Fibroblast of lung (primary cell): ENCODE measurements at regions not wholly inside any gene's neighbourhood (a gene's known extent, or its start where the extent isn't known, plus 50 kb on each side); places are given as distances from the start of the nearest gene placed in this dataset.

Source experiments
- DNase-seq, 2 donors: peaks; one replicate each; pipeline versions ENCODE4 v3.0.0 to v3.0.0-alpha.2; 2010; ENCODE audit warnings: low read depth in 2 of 2
- H2AFZ ChIP-seq: 2 replicates; pipeline ENCODE4 v1.5.1; 2012; ENCODE audit warnings: low read length, control low read depth, inconsistent platforms
- H3K27ac ChIP-seq: 2 replicates; pipeline ENCODE4 v1.5.1; 2011; ENCODE audit warnings: low read length, control low read depth; ENCODE audit not compliant: insufficient read depth
- H3K27me3 ChIP-seq: 2 replicates; pipeline ENCODE4 v1.5.1; 2011; ENCODE audit warnings: mild to moderate bottlenecking, low read length; ENCODE audit not compliant: control insufficient read depth, insufficient read depth
- H3K36me3 ChIP-seq: 2 replicates; pipeline ENCODE4 v1.5.1; 2011; ENCODE audit warnings: low read length; ENCODE audit not compliant: control insufficient read depth, insufficient read depth
- H3K4me1 ChIP-seq: 2 replicates; pipeline ENCODE4 v1.5.1; 2011; ENCODE audit warnings: low read length; ENCODE audit not compliant: control insufficient read depth, insufficient read depth; ENCODE audit errors: extremely low read depth
- H3K4me2 ChIP-seq: 2 replicates; pipeline ENCODE4 v1.5.1; 2011; ENCODE audit warnings: low read length, control low read depth; ENCODE audit not compliant: insufficient read depth; ENCODE audit errors: extremely low read depth
- H3K4me3 ChIP-seq, 4 experiments: fragments of 200-600 bp in 1 of 4; sonication (generic) in 1 of 4; replicated peaks in 1 of 4; 2 replicates each; pipeline ENCODE4 v1.5.1; 2011 to 2016; ENCODE audit warnings: low read length in 4 of 4, low read depth in 3 of 4, mild to moderate bottlenecking in 3 of 4, control low read depth in 2 of 4, inconsistent platforms in 1 of 4, mixed read lengths in 1 of 4; ENCODE audit not compliant: insufficient read depth in 1 of 4; ENCODE audit errors: control extremely low read depth in 1 of 4
- H3K79me2 ChIP-seq: 2 replicates; pipeline ENCODE4 v1.5.1; 2012; ENCODE audit warnings: mild to moderate bottlenecking, low read length, inconsistent platforms; ENCODE audit not compliant: control insufficient read depth, insufficient read depth
- H3K9ac ChIP-seq: 2 replicates; pipeline ENCODE4 v1.5.1; 2011; ENCODE audit warnings: mild to moderate bottlenecking, low read length, control low read depth; ENCODE audit not compliant: insufficient read depth
- H3K9me3 ChIP-seq: 2 replicates; pipeline ENCODE4 v1.5.1; 2012; ENCODE audit warnings: low read depth, low read length; ENCODE audit not compliant: control insufficient read depth, insufficient read depth
- H4K20me1 ChIP-seq: 2 replicates; pipeline ENCODE4 v1.5.1; 2011; ENCODE audit warnings: low read length; ENCODE audit not compliant: control insufficient read depth, insufficient read depth; ENCODE audit errors: extremely low read depth
- EZH2 ChIP-seq: IDR thresholded peaks from 2 replicates; pipeline ENCODE4 v1.5.1; 2012; ENCODE audit warnings: low read length, control low read depth, mild to moderate bottlenecking; ENCODE audit errors: missing control alignments
- TF ChIP-seq, protein P1 (sequence below), 2 donors: IDR thresholded peaks in 1 of 2; conservative IDR thresholded peaks in 1 of 2; 1 replicate in 1 of 2; 2 replicates in 1 of 2; pipeline ENCODE4 v1.5.1; 2011 to 2012; ENCODE audit warnings: low read length in 2 of 2, control low read depth in 1 of 2, inconsistent platforms in 1 of 2, low read depth in 1 of 2, mild to moderate bottlenecking in 1 of 2

DNA sequence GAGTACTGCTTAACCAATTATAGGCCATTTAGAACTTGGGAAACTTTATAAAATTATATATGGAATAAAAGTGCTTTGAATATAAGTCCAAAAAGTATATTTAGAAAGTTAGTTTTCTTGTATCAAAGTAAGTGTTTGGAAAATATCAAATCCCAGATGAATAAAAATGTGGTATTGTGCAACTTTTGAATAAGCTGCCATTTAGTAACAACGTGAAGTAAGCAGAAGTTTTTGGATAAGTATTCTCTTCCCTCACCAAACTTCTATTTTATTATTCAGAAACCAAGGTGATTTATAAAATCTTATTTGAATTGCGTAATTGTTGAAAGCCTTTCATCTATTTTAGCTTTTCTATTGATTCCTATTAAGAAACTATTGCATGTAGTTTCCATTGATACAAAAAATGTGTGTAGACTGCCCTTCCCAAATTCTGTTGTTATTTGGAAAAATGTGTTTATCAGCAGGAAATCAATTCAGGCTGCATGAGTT, 806.2 kb downstream of the NSUN3 start:
- H3K79me2 ChIP-seq: no peaks in the 10 kb centered on the region
- no peak overlapping the region for H3K9ac ChIP-seq
- no peaks in the 10 kb centered on the region for H4K20me1 ChIP-seq
- DNase-seq: no peak
- H3K27me3 ChIP-seq: no peaks in the 10 kb centered on the region
- no peaks in the 10 kb centered on the region for H3K9me3 ChIP-seq
- H3K4me1 ChIP-seq: no peaks in the 10 kb centered on the region
- no peak overlapping the region for H2AFZ ChIP-seq
- TF ChIP-seq, protein P1, sequence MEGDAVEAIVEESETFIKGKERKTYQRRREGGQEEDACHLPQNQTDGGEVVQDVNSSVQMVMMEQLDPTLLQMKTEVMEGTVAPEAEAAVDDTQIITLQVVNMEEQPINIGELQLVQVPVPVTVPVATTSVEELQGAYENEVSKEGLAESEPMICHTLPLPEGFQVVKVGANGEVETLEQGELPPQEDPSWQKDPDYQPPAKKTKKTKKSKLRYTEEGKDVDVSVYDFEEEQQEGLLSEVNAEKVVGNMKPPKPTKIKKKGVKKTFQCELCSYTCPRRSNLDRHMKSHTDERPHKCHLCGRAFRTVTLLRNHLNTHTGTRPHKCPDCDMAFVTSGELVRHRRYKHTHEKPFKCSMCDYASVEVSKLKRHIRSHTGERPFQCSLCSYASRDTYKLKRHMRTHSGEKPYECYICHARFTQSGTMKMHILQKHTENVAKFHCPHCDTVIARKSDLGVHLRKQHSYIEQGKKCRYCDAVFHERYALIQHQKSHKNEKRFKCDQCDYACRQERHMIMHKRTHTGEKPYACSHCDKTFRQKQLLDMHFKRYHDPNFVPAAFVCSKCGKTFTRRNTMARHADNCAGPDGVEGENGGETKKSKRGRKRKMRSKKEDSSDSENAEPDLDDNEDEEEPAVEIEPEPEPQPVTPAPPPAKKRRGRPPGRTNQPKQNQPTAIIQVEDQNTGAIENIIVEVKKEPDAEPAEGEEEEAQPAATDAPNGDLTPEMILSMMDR (conservative IDR thresholded peaks at IDR 0.05 in 1 of 2, IDR thresholded peaks at IDR 0.05 in 1 of 2; ENCODE audit: low read depth in 1 of 2, low read length in 2 of 2): no peak
- TF ChIP-seq EZH2: no peak
- H3K4me3 ChIP-seq: no peak overlapping the region
- H3K27ac ChIP-seq: no peak overlapping the region
- H3K4me2 ChIP-seq: no peak overlapping the region
- H3K36me3 ChIP-seq: no peaks in the 10 kb centered on the region

DNA sequence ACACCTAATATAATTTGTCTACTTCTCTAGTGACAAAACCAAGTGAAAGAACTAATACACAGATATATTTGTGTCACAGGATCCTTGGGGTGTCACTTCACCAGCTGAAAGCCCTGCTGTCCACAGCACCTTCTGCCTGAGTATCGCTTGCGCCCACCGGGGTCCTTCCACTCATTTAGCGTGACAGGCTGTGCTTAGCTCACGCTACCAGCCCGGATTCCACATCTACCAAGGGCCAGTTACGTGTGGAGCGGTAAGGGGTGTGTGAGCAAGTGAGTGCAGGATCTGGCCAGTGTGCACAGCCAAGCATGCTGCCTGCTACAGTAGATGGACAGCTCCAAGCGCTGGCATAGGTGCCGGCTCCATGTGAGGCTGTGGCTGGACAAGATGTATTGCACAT, 810.9 kb downstream of the NSUN3 start:
- H3K79me2 ChIP-seq: no peaks in the 10 kb centered on the region
- no peak overlapping the region for H3K27ac ChIP-seq
- no peak overlapping the region for H3K4me3 ChIP-seq
- no peak overlapping the region for H2AFZ ChIP-seq
- TF ChIP-seq, protein P1 (conservative IDR thresholded peaks at IDR 0.05 in 1 of 2, IDR thresholded peaks at IDR 0.05 in 1 of 2; ENCODE audit: low read depth in 1 of 2, low read length in 2 of 2): no peak
- TF ChIP-seq EZH2: no peak
- no peaks in the 10 kb centered on the region for H3K9me3 ChIP-seq
- DNase-seq: no peak
- no peak overlapping the region for H3K9ac ChIP-seq
- no peaks in the 10 kb centered on the region for H3K4me1 ChIP-seq
- H4K20me1 ChIP-seq: no peaks in the 10 kb centered on the region
- no peaks in the 10 kb centered on the region for H3K36me3 ChIP-seq
- no peak overlapping the region for H3K4me2 ChIP-seq
- no peaks in the 10 kb centered on the region for H3K27me3 ChIP-seq

DNA sequence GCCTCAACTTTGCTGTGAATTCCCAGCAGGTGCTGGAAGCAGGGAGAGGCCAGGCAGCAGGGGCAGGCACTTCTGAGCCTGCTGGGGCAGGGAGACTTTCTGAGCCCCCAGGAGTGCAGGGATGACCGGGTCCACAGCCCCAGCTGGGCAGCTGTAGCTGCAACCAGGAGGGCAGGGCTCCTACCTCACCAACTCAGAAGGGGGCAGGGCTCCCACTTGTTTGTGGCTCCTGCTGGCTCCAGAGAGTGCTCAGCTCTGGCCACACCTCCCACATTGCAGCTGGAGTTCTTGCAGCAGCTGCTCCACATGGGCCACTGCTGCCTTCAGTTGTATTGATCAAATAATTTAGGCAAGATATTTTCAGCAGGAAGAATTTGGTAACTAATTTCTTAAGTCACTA, 812.3 kb downstream of the NSUN3 start:
- Histone ChIP-seq H3K4me2 (no peak overlapping the region), H3K9me3 (no peaks in the 10 kb centered on the region), H3K4me3 (no peak overlapping the region), H3K4me1 (no peaks in the 10 kb centered on the region), H3K79me2 (no peaks in the 10 kb centered on the region), H3K36me3 (no peaks in the 10 kb centered on the region), H2AFZ (no peak overlapping the region), H3K27me3 (no peaks in the 10 kb centered on the region), H3K9ac (no peak overlapping the region), H4K20me1 (no peaks in the 10 kb centered on the region), H3K27ac (no peak overlapping the region)
- TF ChIP-seq, protein P1 (conservative IDR thresholded peaks at IDR 0.05 in 1 of 2, IDR thresholded peaks at IDR 0.05 in 1 of 2; ENCODE audit: low read depth in 1 of 2, low read length in 2 of 2): no peak
- TF ChIP-seq EZH2: no peak
- DNase-seq: no peak
